ENCODE measurements at regions not wholly inside any gene's neighbourhood (a gene's known extent, or its start where the extent isn't known, plus 50 kb on each side); places are given as distances from the start of the nearest gene placed in this dataset.

DNA sequence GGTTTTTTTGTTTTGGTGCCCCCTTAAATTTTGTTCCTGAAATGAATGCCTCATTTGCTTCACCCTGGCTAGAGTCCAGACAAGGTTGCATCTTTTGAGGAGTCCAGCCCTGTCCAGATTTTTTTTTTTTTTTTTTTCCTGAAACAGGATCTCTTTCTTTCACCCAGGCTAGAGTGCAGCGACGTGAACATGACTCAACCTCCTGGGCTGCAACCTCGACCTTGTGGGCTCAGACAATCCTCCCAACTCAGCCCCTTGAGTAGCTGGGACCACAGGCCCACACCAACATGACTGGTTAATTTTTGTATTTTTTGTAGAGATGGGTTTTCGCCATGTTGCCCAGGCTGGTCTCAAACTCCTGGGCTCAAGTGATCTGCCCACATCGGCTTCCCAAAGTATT, 469.0 kb upstream of the BRINP1 start:
- TF ChIP-seq, protein P1, sequence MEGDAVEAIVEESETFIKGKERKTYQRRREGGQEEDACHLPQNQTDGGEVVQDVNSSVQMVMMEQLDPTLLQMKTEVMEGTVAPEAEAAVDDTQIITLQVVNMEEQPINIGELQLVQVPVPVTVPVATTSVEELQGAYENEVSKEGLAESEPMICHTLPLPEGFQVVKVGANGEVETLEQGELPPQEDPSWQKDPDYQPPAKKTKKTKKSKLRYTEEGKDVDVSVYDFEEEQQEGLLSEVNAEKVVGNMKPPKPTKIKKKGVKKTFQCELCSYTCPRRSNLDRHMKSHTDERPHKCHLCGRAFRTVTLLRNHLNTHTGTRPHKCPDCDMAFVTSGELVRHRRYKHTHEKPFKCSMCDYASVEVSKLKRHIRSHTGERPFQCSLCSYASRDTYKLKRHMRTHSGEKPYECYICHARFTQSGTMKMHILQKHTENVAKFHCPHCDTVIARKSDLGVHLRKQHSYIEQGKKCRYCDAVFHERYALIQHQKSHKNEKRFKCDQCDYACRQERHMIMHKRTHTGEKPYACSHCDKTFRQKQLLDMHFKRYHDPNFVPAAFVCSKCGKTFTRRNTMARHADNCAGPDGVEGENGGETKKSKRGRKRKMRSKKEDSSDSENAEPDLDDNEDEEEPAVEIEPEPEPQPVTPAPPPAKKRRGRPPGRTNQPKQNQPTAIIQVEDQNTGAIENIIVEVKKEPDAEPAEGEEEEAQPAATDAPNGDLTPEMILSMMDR (IDR thresholded peaks at IDR 0.05): no peak
- TF ChIP-seq KDM5A (IDR thresholded peaks at IDR 0.05) (no peak), POLR2A (IDR thresholded peaks at IDR 0.05; ENCODE audit: low read length) (no peak), CEBPB (IDR thresholded peaks at IDR 0.05) (no peak), NFE2L2 (conservative IDR thresholded peaks at IDR 0.05; ENCODE audit: low read length) (no peak), EHF (CRISPR knock-in tag; IDR thresholded peaks at IDR 0.05) (no peak), RCOR1 (IDR thresholded peaks at IDR 0.05; ENCODE audit: low read depth, low read length) (no peak), BHLHE40 (IDR thresholded peaks at IDR 0.05; ENCODE audit: low read depth, low read length) (no peak), POLR2AphosphoS2 (conservative IDR thresholded peaks at IDR 0.05; ENCODE audit: low read length) (no peak), MYC (IDR thresholded peaks at IDR 0.05; ENCODE audit: borderline replicate concordance, low read length) (no peak), HEYL (CRISPR knock-in tag; IDR thresholded peaks at IDR 0.05) (no peak), ZSCAN20 (CRISPR knock-in tag; IDR thresholded peaks at IDR 0.05) (no peak)
- TF ChIP-seq, protein P2, sequence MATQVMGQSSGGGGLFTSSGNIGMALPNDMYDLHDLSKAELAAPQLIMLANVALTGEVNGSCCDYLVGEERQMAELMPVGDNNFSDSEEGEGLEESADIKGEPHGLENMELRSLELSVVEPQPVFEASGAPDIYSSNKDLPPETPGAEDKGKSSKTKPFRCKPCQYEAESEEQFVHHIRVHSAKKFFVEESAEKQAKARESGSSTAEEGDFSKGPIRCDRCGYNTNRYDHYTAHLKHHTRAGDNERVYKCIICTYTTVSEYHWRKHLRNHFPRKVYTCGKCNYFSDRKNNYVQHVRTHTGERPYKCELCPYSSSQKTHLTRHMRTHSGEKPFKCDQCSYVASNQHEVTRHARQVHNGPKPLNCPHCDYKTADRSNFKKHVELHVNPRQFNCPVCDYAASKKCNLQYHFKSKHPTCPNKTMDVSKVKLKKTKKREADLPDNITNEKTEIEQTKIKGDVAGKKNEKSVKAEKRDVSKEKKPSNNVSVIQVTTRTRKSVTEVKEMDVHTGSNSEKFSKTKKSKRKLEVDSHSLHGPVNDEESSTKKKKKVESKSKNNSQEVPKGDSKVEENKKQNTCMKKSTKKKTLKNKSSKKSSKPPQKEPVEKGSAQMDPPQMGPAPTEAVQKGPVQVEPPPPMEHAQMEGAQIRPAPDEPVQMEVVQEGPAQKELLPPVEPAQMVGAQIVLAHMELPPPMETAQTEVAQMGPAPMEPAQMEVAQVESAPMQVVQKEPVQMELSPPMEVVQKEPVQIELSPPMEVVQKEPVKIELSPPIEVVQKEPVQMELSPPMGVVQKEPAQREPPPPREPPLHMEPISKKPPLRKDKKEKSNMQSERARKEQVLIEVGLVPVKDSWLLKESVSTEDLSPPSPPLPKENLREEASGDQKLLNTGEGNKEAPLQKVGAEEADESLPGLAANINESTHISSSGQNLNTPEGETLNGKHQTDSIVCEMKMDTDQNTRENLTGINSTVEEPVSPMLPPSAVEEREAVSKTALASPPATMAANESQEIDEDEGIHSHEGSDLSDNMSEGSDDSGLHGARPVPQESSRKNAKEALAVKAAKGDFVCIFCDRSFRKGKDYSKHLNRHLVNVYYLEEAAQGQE (IDR thresholded peaks at IDR 0.05): no peak
- TF ChIP-seq, protein P3, sequence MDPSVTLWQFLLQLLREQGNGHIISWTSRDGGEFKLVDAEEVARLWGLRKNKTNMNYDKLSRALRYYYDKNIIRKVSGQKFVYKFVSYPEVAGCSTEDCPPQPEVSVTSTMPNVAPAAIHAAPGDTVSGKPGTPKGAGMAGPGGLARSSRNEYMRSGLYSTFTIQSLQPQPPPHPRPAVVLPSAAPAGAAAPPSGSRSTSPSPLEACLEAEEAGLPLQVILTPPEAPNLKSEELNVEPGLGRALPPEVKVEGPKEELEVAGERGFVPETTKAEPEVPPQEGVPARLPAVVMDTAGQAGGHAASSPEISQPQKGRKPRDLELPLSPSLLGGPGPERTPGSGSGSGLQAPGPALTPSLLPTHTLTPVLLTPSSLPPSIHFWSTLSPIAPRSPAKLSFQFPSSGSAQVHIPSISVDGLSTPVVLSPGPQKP (IDR thresholded peaks at IDR 0.05; ENCODE audit: low read depth, low read length): no peak

Measured in A549 (cell line).